Astrocyte of the hippocampus (primary cell): ENCODE measurements at regions not wholly inside any gene's neighbourhood (a gene's known extent, or its start where the extent isn't known, plus 50 kb on each side); places are given as distances from the start of the nearest gene placed in this dataset.

Experiments used
- DNase-seq: peaks from one replicate; pipeline ENCODE4 v3.0.0; 2011; ENCODE audit warnings: low read depth, low spot score

DNA sequence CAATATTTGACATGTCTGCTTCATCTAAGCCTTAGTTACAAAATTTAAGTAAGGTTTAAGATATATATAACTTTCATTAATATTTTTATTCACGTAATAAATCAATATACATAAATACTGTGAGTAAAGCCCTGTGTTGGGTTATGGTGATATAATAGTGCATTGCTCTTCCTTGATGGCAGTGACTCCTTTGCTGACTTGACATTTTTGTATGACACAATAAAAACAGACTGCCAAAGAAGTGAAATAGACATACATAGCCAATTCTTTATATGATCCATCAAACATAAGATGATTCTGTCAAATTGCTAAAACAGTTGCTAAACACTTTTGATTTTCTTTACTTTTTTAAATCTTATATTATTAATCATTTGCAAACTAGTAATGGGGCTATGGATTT is 1518.2 kb downstream of the EFNA5 start:
- no peak for DNase-seq

DNA sequence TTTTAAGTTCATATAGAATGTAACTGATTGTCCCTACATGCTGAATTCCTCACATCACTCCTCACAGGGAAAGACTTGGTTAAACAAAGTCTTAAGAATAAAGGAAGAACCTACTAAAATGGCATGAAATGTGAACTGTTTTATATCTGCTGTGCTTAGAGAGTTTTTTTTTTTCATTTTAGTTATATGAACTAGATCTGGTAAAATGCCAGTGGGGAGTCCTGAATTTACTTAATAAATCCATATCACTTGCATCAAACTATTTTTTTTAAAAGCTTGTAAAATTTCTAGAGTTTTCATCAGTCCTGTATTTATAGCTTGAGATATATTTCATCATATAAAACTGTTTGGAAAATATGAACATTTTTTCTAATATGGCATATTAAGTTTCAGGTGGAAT is 1528.6 kb downstream of the EFNA5 start:
- DNase-seq, result no peak

- peak; percentile 39 for DNase-seq
Measured at GRCh38 chr5:106140101-106140500, 1530.6 kb downstream of the EFNA5 start.

DNA sequence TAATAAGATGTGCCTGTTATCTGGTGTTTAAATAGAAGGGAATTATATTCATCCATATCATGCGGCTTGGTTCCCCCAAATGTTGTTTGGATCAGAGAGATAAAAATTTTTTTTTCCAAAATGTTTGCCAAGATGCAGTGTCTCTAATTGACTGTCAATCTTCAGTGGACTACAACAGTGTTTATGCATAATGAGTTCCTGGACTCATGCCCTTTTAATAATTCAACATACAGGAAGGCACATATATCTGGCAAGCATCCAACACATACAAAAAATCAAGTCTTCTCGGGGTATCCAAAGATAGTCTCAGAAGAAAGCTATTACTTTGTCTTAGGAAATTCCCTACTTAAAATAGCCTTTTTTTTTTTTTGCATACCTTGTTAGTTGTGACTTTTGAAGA is 1534.7 kb downstream of the EFNA5 start:
- no peak for DNase-seq

DNA sequence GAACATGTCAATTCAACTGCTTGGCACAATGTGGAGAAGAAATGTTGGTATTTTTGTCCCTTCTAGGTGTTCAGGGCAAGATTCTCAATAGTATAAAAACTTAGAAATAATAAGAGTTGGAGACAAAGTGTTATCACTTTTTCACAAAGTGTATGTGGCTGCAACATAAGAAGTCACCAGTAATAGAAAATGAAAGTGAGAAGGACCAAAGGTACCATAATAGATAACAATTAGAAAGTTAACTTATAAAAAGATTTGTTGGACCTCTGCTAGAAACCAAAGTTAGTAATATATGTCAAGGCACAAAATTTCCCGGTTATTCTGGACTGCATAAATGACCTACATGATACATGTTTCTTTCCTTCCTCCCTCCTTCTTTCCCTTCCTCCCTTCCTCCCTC is 1535.3 kb downstream of the EFNA5 start:
- no peak for DNase-seq

DNA sequence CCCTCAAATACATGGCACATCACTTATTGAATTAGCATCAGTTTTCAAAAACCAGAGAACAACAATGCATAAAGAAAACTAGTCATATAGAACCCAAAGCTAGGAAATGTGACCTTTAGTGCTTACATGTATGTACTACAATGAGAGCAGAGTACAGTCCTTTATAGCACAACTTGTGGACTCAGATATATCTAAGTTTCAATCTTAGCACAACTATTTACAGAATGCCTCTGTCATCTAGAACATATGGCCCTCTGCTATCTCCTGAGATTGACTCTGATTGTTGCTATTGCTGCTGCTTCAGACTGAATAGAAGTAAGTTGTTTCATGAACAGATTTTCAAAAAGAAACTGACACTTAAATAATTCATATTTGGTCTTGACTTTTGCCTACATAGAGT is 1536.2 kb downstream of the EFNA5 start:
- no peak for DNase-seq

GRCh38 chr5:106127985-106128384 is 1542.8 kb downstream of the EFNA5 start:
- DNase-seq, result no peak

DNA sequence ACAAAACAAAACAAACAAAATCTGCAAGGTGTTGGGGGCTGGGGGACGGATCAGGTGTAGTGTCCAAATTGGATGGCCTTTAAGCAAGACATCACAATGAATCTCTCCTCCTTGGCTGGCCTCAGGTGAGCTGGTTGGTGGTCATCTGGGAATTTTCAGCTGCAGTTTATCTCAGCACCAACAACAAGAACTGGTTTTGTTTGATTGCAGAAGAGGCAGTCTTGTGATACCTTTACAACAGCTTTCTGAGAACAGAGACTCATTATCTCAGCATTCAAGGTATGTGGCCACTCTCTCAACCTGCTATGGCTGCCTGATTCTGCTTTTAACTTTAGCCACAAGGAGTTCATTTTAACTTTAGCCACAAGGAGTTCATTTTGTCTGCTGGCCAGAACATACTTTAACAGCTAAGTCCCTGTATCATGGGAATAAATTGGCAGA is 1543.4 kb downstream of the EFNA5 start:
- DNase-seq, result peak; percentile 68

DNA sequence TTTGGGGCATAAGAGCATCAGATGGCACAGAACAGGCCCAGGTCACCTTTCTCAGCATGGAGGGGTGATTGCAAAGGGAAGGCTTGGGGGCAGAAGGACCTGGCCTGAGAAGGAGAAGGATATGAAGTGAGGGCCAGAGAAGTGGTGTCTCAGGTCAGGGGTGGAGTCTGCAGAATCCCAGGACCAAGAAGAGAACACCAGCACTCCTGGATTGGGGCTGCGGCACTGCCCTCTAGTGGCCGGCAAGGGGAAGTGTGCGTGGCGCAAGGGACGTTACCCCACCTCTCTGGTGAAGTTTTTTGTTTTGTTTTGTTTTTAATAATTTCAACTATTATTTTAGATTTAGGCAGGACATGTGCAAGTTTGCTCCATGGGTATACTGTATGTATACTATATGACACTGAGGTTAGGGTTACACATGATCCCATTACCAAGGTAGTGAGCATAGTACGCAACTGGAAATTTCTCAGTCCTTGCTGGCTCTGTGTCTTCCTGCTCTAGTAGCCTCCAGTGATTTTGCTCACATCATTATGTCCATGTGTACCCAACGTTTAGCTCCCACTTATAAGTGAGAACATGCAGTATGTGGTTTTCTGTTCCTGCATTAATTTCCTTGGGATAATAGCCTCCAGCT is 1548.6 kb downstream of the EFNA5 start:
- no peak for DNase-seq

GRCh38 chr5:106116682-106117081 is 1554.1 kb downstream of the EFNA5 start:
- no peak for DNase-seq

- no peak for DNase-seq
Measured at GRCh38 chr5:106113922-106114321, 1556.8 kb downstream of the EFNA5 start.

GRCh38 chr5:106106384-106106783 is 1564.4 kb downstream of the EFNA5 start:
- no peak for DNase-seq

DNA sequence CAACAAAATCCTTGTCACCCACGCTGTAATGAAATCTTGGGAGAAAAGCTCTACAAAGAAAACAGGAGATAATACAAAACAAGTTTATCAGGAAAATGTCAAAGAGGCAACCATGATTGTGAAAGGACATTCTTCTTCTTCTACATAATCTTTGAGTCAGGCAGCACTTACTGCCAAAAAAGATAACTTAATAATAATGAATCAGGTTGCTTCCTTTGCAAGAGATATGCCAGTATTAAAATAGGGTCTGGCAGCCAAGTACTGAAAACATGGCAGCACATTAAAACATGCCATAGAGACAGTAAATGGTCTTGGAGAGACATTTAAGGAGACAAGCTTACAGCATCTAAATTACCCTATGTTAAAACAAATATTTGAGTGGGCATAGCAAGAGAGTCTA is 1573.4 kb downstream of the EFNA5 start:
- no peak for DNase-seq

- DNase-seq, result no peak
Measured at GRCh38 chr5:106094839-106095238, 1575.9 kb downstream of the EFNA5 start.

DNA sequence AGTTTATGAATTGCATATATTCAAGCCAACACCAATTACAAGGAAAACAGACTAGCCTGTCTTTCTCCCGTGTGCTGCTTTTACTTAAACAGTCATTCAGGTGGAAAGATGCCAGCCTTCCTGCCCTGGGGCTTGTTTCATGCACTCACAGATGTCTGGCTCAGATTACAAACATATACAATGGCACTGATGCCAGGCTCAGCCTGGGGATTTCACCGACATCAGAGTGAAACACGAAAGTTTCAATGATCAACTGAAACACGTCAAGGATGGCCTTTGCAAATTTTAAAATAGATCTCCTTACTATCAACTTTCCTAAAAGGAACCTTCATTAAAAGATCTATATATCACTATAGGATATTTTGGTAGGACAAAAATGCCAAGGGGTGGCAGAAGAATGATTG is 1576.5 kb downstream of the EFNA5 start:
- DNase-seq, result peak; percentile 64

DNA sequence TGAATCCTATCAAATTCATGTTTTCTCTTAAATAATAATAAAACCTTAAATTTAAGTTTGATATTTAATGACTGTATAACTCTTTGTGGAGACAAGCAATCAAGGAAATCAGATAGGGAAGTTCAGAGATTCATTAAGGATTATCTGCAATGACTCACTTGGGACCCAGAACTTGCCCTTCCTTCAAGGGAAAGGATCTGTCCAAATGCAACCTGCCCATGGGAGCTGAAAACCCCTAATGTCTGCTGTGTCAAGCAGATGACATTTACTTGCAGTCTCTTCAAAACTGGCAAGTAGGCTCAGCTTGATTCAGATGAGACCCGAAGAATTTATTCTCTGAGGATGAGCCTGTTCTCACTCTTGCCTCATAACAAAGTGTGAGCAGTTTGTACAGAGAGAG is 1577.6 kb downstream of the EFNA5 start:
- no peak for DNase-seq

- DNase-seq, result no peak
Measured at GRCh38 chr5:106092455-106092854, 1578.3 kb downstream of the EFNA5 start.

DNA sequence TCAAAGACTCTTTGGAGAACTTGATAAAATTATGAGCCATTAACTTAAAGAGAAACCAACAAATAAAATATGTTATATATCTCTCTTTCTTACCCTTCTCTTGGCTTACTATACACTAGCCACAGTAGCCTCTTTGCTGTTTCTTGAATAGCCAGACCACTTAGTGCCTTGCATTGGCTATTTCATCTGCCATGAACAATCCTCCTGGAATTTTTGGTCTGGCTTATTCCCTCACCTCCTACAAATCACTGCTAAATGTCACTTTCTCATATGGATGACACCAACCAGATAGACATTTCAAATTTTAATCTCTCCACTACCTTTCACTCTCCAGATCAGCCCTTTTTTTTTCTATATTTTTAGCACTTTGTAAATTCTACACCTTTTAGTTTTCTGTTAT is 1581.7 kb downstream of the EFNA5 start:
- DNase-seq, result no peak

DNA sequence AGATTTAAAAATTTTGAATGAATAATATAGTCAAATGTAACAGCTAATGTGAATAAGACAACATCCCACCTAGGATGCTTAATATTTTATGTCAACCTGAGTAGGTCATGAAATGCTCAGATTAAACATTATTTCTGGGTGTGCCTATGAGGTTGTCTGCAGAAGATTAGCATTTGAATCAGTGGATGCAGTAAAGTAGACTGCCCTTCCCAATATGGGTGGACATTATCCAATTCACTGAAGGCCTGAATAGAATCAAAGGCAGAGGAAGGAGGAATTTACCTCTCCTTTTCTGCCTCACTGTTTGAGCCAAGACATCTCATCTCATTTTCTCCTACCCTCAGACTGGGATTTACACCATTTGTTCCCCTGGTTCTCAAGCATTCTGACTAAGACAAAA is 1582.3 kb downstream of the EFNA5 start:
- DNase-seq, result no peak

DNA sequence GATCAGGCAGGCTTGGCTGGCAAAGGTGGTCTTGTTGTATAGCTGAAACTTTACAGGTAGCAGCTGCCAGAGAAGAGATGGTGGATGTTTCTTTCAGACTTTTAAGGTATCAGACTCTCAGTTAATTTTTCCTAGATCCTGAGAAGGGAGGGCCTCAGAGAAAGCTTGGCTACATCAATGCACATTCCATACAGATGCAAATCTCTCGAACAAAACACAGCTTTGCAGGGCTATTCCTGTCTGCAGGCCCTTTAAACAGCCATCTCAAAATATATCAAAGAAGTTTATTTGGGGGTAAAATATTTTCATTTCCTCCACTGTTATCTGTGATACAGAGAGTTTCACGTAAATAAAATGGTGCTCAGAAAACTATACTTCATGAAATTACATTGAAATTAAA is 1584.4 kb downstream of the EFNA5 start:
- no peak for DNase-seq

DNA sequence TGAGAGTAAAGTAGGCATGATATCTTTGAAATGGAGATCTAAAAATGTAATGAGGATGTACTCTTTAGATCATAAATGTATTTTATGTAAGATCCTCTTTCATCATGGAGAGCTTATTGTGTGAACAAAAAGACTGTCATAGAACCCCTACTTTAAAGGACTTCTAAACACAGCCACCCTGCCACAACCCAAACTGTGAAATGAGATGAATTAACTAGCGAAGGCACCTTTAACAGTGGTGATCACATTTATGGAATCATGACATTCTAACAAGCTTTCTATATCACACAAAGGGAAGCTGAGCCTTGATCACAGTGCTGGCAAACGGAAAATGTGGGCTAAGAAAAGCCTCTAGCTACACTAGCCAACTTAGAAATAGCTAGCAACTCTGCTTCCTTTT is 1585.2 kb downstream of the EFNA5 start:
- no peak for DNase-seq

- no peak for DNase-seq
Measured at GRCh38 chr5:106085136-106085535, 1585.6 kb downstream of the EFNA5 start.

GRCh38 chr5:106080535-106080934 is 1590.2 kb downstream of the EFNA5 start:
- DNase-seq, result no peak

- DNase-seq, result no peak
Measured at GRCh38 chr5:106076655-106077054, 1594.1 kb downstream of the EFNA5 start.
